Fibroblast of mammary gland (primary cell): ENCODE measurements at regions not wholly inside any gene's neighbourhood (a gene's known extent, or its start where the extent isn't known, plus 50 kb on each side); places are given as distances from the start of the nearest gene placed in this dataset.
A peak's percentile ranks its signal among the peaks of the same experiment; 100 is the strongest.
"Not testable (repeated sequence)": the region's sequence is repeated elsewhere in the genome, so short reads cannot be mapped to it uniquely, and the experiment has no call there.

ENCODE experiments used
- DNase-seq: peaks from one replicate; pipeline ENCODE4 v3.0.0-alpha.2; 2010; ENCODE audit warnings: low read depth
- H3K4me3 ChIP-seq: 2 replicates; pipeline ENCODE4 v1.5.1; 2011; ENCODE audit warnings: low read depth, mild to moderate bottlenecking, low read length, moderate library complexity; ENCODE audit not compliant: control insufficient read depth
- TF ChIP-seq, protein P1 (sequence below): conservative IDR thresholded peaks from 2 replicates; pipeline ENCODE4 v1.5.1; 2011; ENCODE audit warnings: low read depth, low read length, inconsistent platforms; ENCODE audit not compliant: control insufficient read depth, insufficient read depth

DNA sequence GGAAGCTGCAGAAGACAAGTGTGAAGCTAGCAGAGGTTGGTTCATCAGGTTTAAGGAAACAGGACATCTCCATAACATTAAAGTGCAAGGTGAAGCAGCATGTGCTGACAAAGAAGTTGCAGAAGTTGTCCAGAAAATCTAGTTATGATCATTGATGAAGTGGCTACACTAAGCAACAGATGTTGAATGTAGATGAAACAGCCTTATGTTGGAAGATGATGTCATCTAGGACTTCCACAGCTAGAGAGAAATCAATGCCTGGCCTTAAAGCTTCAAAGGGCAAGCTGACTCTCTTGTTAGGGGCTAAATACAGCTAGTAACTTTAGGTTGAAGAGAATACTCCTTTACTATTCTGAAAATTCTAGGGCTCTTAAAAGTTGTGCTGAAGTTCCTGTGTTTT lies 340.2 kb upstream of the SOX9 start:
- DNase-seq: no peak
- TF ChIP-seq, protein P1, sequence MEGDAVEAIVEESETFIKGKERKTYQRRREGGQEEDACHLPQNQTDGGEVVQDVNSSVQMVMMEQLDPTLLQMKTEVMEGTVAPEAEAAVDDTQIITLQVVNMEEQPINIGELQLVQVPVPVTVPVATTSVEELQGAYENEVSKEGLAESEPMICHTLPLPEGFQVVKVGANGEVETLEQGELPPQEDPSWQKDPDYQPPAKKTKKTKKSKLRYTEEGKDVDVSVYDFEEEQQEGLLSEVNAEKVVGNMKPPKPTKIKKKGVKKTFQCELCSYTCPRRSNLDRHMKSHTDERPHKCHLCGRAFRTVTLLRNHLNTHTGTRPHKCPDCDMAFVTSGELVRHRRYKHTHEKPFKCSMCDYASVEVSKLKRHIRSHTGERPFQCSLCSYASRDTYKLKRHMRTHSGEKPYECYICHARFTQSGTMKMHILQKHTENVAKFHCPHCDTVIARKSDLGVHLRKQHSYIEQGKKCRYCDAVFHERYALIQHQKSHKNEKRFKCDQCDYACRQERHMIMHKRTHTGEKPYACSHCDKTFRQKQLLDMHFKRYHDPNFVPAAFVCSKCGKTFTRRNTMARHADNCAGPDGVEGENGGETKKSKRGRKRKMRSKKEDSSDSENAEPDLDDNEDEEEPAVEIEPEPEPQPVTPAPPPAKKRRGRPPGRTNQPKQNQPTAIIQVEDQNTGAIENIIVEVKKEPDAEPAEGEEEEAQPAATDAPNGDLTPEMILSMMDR: no peak
- H3K4me3 ChIP-seq: no peak overlapping the region

DNA sequence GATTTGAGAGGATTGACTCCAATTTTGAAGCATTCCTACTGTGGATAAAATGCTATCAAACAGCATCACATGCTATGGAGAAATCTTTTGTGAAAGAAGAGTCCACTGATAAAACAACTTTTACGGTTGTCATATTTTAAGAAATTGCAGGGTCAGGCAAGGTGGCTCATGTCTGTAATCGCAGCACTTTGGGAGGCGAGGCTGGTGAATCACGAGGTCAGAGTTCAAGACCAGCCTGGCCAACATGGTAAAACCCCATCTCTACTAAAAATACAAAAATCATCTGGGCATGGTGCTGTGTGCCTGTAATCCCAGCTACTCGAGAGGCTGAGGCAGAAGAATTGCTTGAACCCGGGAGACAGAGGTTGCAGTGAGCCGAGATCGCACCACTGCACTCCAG lies 338.8 kb upstream of the SOX9 start:
- not testable (repeated sequence) for DNase-seq, H3K4me3 ChIP-seq

GRCh38 chr17:71790791-71791190 lies 330.0 kb upstream of the SOX9 start:
- peak; percentile 44 for DNase-seq
- no peak overlapping the region for H3K4me3 ChIP-seq
- TF ChIP-seq, protein P1: no peak

- TF ChIP-seq, protein P1: no peak
- DNase-seq: no peak
Measured at GRCh38 chr17:71791311-71791710, 329.5 kb upstream of the SOX9 start.

DNA sequence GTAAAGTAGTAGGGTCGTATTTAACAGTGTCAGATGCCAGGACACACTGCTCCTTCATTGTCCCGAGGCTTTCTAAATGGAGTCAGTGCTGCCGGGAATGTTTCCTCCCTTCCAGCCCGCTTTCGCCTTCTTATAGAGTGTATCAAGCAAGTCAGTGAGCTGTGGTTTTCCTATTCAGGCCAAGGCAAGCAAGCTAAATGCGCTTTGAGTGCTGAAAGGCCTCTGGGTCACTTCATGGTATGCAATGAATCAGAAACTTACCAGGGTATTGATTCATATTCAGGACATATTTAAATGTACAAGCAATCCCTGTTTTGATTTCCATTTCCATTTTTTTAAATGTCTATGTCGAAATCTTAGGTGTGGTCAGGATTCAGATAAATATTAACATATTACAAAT lies 327.9 kb upstream of the SOX9 start:
- DNase-seq: peak; percentile 85
- H3K4me3 ChIP-seq: no peak overlapping the region
- TF ChIP-seq, protein P1: no peak

More at GRCh38 chr17:71791311-71791710, 329.5 kb upstream of the SOX9 start:
- no peak overlapping the region for H3K4me3 ChIP-seq

GRCh38 chr17:71793518-71793917 lies 327.3 kb upstream of the SOX9 start:
- peak; percentile 5 for DNase-seq
- TF ChIP-seq, protein P1: no peak

DNA sequence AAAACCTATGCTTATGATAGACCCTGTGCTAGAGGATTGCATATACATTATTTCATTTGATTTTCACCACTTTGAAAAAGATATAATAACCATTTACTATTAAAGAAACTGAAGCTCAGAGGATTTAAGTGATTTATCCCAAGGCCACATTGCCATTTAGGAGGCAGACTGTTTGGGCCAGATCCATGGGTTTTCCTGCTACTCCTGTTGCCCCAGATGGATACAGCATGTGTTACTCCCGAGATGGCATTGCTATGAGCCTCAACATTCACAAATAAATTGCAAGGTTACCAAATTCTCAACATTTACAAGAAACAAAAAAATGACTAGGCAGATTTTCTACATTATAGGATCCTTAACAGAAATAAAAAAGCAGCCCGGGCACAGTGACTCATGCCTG lies 322.1 kb upstream of the SOX9 start:
- TF ChIP-seq, protein P1: no peak
- H3K4me3 ChIP-seq: no peak overlapping the region
- DNase-seq: no peak

More at GRCh38 chr17:71793518-71793917, 327.3 kb upstream of the SOX9 start:
- H3K4me3 ChIP-seq: no peak overlapping the region
